Neuronal stem cell (in vitro differentiated cells): ENCODE measurements at regions not wholly inside any gene's neighbourhood (a gene's known extent, or its start where the extent isn't known, plus 50 kb on each side); places are given as distances from the start of the nearest gene placed in this dataset.

Source experiments
- DNase-seq: peaks from one replicate; pipeline ENCODE4 v3.0.0-alpha.2; 2013; ENCODE audit warnings: low spot score
- H2AFZ ChIP-seq: one replicate; pipeline ENCODE4 v1.6.1; 2013; ENCODE audit warnings: mild to moderate bottlenecking, low read length, inconsistent platforms
- H2AK5ac ChIP-seq: 2 replicates; pipeline ENCODE4 v1.6.1; 2013; ENCODE audit warnings: low read depth, mild to moderate bottlenecking, inconsistent platforms, low read length, moderate library complexity, mixed read lengths
- H2BK120ac ChIP-seq: 2 replicates; pipeline ENCODE4 v1.6.1; 2013; ENCODE audit warnings: low read depth, mild to moderate bottlenecking, inconsistent platforms, low read length, moderate library complexity, mixed read lengths
- H2BK12ac ChIP-seq: one replicate; pipeline ENCODE4 v1.6.1; 2013; ENCODE audit warnings: low read length, inconsistent platforms
- H2BK15ac ChIP-seq: 2 replicates; pipeline ENCODE4 v1.6.1; 2013; ENCODE audit warnings: mild to moderate bottlenecking, low read length, inconsistent platforms, mixed read lengths
- H2BK5ac ChIP-seq: one replicate; pipeline ENCODE4 v1.6.1; 2013; ENCODE audit warnings: inconsistent platforms, mild to moderate bottlenecking, low read length, moderate library complexity
- H3K14ac ChIP-seq: one replicate; pipeline ENCODE4 v1.6.1; 2013; ENCODE audit warnings: low read length, inconsistent platforms
- H3K18ac ChIP-seq: 2 replicates; pipeline ENCODE4 v1.6.1; 2013; ENCODE audit warnings: low read length, inconsistent platforms
- H3K23ac ChIP-seq: 2 replicates; pipeline ENCODE4 v1.6.1; 2013; ENCODE audit warnings: low read depth, mild to moderate bottlenecking, mixed read lengths, low read length, inconsistent platforms; ENCODE audit not compliant: poor library complexity
- H3K27ac ChIP-seq: replicated peaks from 3 replicates; pipeline ENCODE4 v1.5.1; 2013; ENCODE audit warnings: low read length, inconsistent platforms
- H3K27me3 ChIP-seq, 3 experiments: 2 replicates each; pipeline ENCODE4 v1.6.1; 2013; ENCODE audit warnings: low read length in 3 of 3, mild to moderate bottlenecking in 2 of 3, inconsistent platforms in 1 of 3, low read depth in 1 of 3, mixed read lengths in 1 of 3, moderate library complexity in 1 of 3; ENCODE audit not compliant: control insufficient read depth in 3 of 3, insufficient read depth in 3 of 3
- H3K36me3 ChIP-seq, 2 donors: replicated peaks in 1 of 2; 2 replicates each; pipeline ENCODE4 v1.6.1; 2013; ENCODE audit warnings: low read length in 2 of 2; ENCODE audit not compliant: control insufficient read depth in 2 of 2, insufficient read depth in 2 of 2
- H3K4ac ChIP-seq: 2 replicates; pipeline ENCODE4 v1.6.1; 2013; ENCODE audit warnings: inconsistent platforms, mild to moderate bottlenecking, low read length, moderate library complexity
- H3K4me1 ChIP-seq, 2 donors: 1 replicate in 1 of 2; 2 replicates in 1 of 2; pipeline ENCODE4 v1.6.1; 2013; ENCODE audit warnings: low read length in 2 of 2, low read depth in 1 of 2; ENCODE audit not compliant: control insufficient read depth in 2 of 2, insufficient read depth in 1 of 2
- H3K4me2 ChIP-seq: one replicate; pipeline ENCODE4 v1.6.1; 2013; ENCODE audit warnings: mild to moderate bottlenecking, low read length, inconsistent platforms; ENCODE audit not compliant: insufficient read depth, poor library complexity, severe bottlenecking
- H3K4me3 ChIP-seq, 2 donors: 2 replicates each; pipeline ENCODE4 v1.5.1; 2013; ENCODE audit warnings: low read length in 2 of 2, mild to moderate bottlenecking in 2 of 2, inconsistent platforms in 1 of 2, moderate library complexity in 1 of 2
- H3K79me1 ChIP-seq: one replicate; pipeline ENCODE4 v1.6.1; 2013; ENCODE audit warnings: low read depth, mild to moderate bottlenecking, inconsistent platforms, low read length, moderate library complexity
- H3K9ac ChIP-seq: one replicate; pipeline ENCODE4 v1.6.1; 2013; ENCODE audit warnings: mild to moderate bottlenecking, low read depth, low read length, inconsistent platforms; ENCODE audit not compliant: poor library complexity
- H3K9me3 ChIP-seq, 2 donors: replicated peaks in 1 of 2; 2 replicates each; pipeline versions ENCODE3 to v1.6.1; 2013; ENCODE audit warnings: low read length in 2 of 2, mild to moderate bottlenecking in 2 of 2, inconsistent platforms in 1 of 2, low read depth in 1 of 2, mixed read lengths in 1 of 2, moderate library complexity in 1 of 2; ENCODE audit not compliant: control insufficient read depth in 2 of 2, insufficient read depth in 1 of 2
- H4K8ac ChIP-seq: one replicate; pipeline ENCODE4 v1.6.1; 2013; ENCODE audit warnings: low read depth, mild to moderate bottlenecking, inconsistent platforms, low read length, moderate library complexity
- H4K91ac ChIP-seq: one replicate; pipeline ENCODE4 v1.6.1; 2013; ENCODE audit warnings: low read length, low read depth, mild to moderate bottlenecking, inconsistent platforms; ENCODE audit not compliant: poor library complexity
- WGBS, 2 donors: extraction: QIAGEN DNeasy Blood & Tissue Kit; methylation state at CpG; one replicate each; pipeline ENCODE4 v1.1.7; 2013; ENCODE audit warnings: missing lambda C conversion rate in 2 of 2, mixed read lengths in 1 of 2; ENCODE audit not compliant: insufficient read length in 2 of 2, insufficient replicate concordance in 1 of 2; ENCODE audit errors: extremely low coverage in 2 of 2; 5-methylcytosine and 5-hydroxymethylcytosine counted together

DNA sequence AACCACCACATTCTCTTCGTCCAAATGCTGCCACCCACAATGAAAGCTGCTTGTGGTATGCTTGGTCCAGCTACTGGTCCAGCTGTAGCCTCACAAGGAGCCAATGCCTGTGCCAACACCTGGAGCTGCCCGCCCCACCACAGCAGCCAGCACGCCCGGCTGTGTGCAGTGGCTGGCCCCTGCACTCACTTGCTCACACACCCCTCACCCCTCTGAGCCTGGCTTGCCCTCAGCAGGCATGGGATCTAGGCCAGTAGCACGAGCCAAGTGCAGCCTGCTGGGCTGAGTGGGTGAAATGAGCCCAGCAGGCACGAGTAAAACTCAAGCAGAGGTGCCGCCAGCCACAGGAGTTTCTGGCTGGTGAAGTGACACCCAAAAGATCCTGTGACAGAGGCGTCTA lies 2096.4 kb upstream of the PCDH20 start:
- no peak overlapping the region for H3K4me3 ChIP-seq
- H3K4ac ChIP-seq, result peak overlapping the region; percentile 23
- peak overlapping the region; percentile 31 for H3K14ac ChIP-seq
- no peak overlapping the region for H4K91ac ChIP-seq
- no peak overlapping the region for H2BK12ac ChIP-seq
- H3K36me3 ChIP-seq, result no peaks in the 10 kb centered on the region
- H3K9me3 ChIP-seq, result no peaks in the 10 kb centered on the region
- no peaks in the 10 kb centered on the region for H3K79me1 ChIP-seq
- H3K23ac ChIP-seq, result peak overlapping the region; percentile 99
- H3K4me1 ChIP-seq, result no peaks in the 10 kb centered on the region
- WGBS, 2 donors, result no CpG with 5 or more reads among the region's 8 CpGs
- peak overlapping the region; percentile 3 for H3K9ac ChIP-seq
- no peak overlapping the region for H2BK15ac ChIP-seq
- H2BK120ac ChIP-seq, result no peak overlapping the region
- H3K27me3 ChIP-seq, result no peaks in the 10 kb centered on the region
- H3K27ac ChIP-seq, result no peak overlapping the region
- H2BK5ac ChIP-seq, result no peak overlapping the region
- DNase-seq, result no peak
- H3K4me2 ChIP-seq, result no peak overlapping the region
- H4K8ac ChIP-seq, result no peak overlapping the region
- H2AK5ac ChIP-seq, result no peak overlapping the region
- H3K18ac ChIP-seq, result peak overlapping the region; percentile 80
- H2AFZ ChIP-seq, result no peak overlapping the region

GRCh38 chr13:63501702-63502101 lies 2086.1 kb upstream of the PCDH20 start:
- Histone ChIP-seq H3K4ac (no peak overlapping the region), H2BK15ac (no peak overlapping the region), H3K18ac (no peak overlapping the region), H3K27ac (no peak overlapping the region), H3K36me3 (no peaks in the 10 kb centered on the region), H3K14ac (no peak overlapping the region), H4K8ac (no peak overlapping the region), H3K9ac (no peak overlapping the region), H3K4me2 (no peak overlapping the region), H3K4me3 (no peak overlapping the region), H3K9me3 (no peaks in the 10 kb centered on the region), H2BK12ac (no peak overlapping the region), H4K91ac (no peak overlapping the region), H2AK5ac (no peak overlapping the region), H3K23ac (no peak overlapping the region), H2AFZ (no peak overlapping the region), H3K79me1 (no peaks in the 10 kb centered on the region), H3K27me3 (no peaks in the 10 kb centered on the region), H3K4me1 (no peaks in the 10 kb centered on the region), H2BK120ac (no peak overlapping the region), H2BK5ac (no peak overlapping the region)
- DNase-seq, result no peak
- WGBS, 2 donors, result no CpG with 5 or more reads among the region's 1 CpG

DNA sequence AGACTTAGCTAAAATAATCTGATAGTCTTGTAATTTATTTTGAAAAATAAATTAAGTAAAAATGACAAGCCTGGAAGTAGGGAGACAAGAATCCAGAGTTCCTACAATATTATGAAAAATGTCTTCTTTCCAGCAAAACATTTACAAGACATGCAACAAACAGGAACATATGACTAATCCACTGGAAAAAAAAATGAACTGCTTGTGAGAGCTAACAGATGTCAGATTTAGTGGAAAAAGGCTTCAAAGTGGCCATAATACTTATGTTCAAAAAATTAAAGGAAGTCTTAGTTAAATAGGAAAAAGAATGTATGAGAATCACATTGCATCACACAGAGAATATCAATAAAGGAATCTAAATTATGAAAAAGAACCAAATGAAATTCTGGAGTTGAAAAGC lies 2082.0 kb upstream of the PCDH20 start:
- Histone ChIP-seq H3K14ac (no peak overlapping the region), H2BK12ac (no peak overlapping the region), H3K9me3 (no peaks in the 10 kb centered on the region), H3K27ac (no peak overlapping the region), H3K9ac (no peak overlapping the region), H3K4ac (no peak overlapping the region), H3K4me1 (no peaks in the 10 kb centered on the region), H3K79me1 (no peaks in the 10 kb centered on the region), H3K23ac (no peak overlapping the region), H3K18ac (no peak overlapping the region), H3K27me3 (no peaks in the 10 kb centered on the region), H3K4me3 (no peak overlapping the region), H4K91ac (no peak overlapping the region), H2BK5ac (no peak overlapping the region), H2BK120ac (no peak overlapping the region), H2BK15ac (no peak overlapping the region), H4K8ac (no peak overlapping the region), H3K4me2 (no peak overlapping the region), H3K36me3 (no peaks in the 10 kb centered on the region), H2AK5ac (no peak overlapping the region), H2AFZ (no peak overlapping the region)
- no peak for DNase-seq

DNA sequence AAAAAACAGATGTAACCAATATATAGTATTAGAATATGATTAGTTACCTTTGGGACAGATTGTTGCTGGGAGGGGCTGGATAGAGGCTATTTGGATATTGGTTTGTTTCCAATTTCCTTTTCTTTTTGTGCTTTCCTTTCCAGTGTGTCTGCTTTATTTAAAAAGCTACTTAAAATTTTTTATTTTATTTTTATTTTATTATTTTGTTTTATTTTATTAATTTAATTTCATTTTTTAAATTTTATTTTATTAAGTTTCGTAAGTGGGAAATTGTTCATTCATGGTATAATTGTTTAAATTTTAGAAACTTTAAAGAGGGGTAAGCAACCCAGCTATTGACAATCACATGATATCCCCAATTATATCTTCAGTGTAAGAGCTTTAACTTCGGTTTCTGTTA lies 2077.0 kb upstream of the PCDH20 start:
- no peaks in the 10 kb centered on the region for H3K9me3 ChIP-seq
- H3K4me1 ChIP-seq, result no peaks in the 10 kb centered on the region
- no peak overlapping the region for H2BK15ac ChIP-seq
- H4K91ac ChIP-seq, result no peak overlapping the region
- H2BK120ac ChIP-seq, result no peak overlapping the region
- H3K18ac ChIP-seq, result no peak overlapping the region
- H3K14ac ChIP-seq, result no peak overlapping the region
- no peak overlapping the region for H3K4me2 ChIP-seq
- H3K79me1 ChIP-seq, result no peaks in the 10 kb centered on the region
- 100% methylated on average over 1 of the region's 2 CpGs; no CpG with 5 or more reads in 1 of the 2 donors for WGBS, 2 donors
- no peak overlapping the region for H2AFZ ChIP-seq
- H2BK12ac ChIP-seq, result no peak overlapping the region
- H3K23ac ChIP-seq, result no peak overlapping the region
- no peaks in the 10 kb centered on the region for H3K36me3 ChIP-seq
- no peak overlapping the region for H2AK5ac ChIP-seq
- no peak overlapping the region for H3K4ac ChIP-seq
- no peaks in the 10 kb centered on the region for H3K27me3 ChIP-seq
- no peak for DNase-seq
- H4K8ac ChIP-seq, result no peak overlapping the region
- no peak overlapping the region for H3K4me3 ChIP-seq
- no peak overlapping the region for H3K9ac ChIP-seq
- H2BK5ac ChIP-seq, result no peak overlapping the region
- H3K27ac ChIP-seq, result no peak overlapping the region
